ENCODE measurements at regions not wholly inside any gene's neighbourhood (a gene's known extent, or its start where the extent isn't known, plus 50 kb on each side); places are given as distances from the start of the nearest gene placed in this dataset.
"Not testable (repeated sequence)": the region's sequence is repeated elsewhere in the genome, so short reads cannot be mapped to it uniquely, and the experiment has no call there.

- ChIA-PET POLR2A (no interaction called here), CTCF (interaction anchor here (0.8 to 0.9 kb wide), 2 partner anchors 14 to 978 kb away, joined by 3 to 4 read pairs; no protein-coding TSS in a partner anchor)
- H3K36me3 ChIP-seq (ENCODE audit: control insufficient read depth, insufficient read depth, low read length): no peaks in the 10 kb centered on the region
- H3K4me3 ChIP-seq (ENCODE audit: low read depth, low read length): no peak overlapping the region
- DNase-seq (ENCODE audit: low read depth): no peak
- peaks cover 6% of the 10 kb centered on the region for H3K27me3 ChIP-seq (ENCODE audit: control insufficient read depth, insufficient read depth, low read length)
- TF ChIP-seq CTCF (IDR thresholded peaks at IDR 0.05; ENCODE audit: insufficient read depth, low read depth, low read length): no peak
Observed at GRCh38 chr1:60949154-60949825, 133.1 kb upstream of the NFIA start.

- POLR2A ChIA-PET: no interaction called here
- CTCF ChIA-PET: interaction anchor here (0.6 to 0.9 kb wide), 3 partner anchors 13 to 977 kb away, joined by 3 to 4 read pairs (median 3); no protein-coding TSS in a partner anchor
- Histone ChIP-seq H3K36me3 (ENCODE audit: control insufficient read depth, insufficient read depth, low read length) (no peaks in the 10 kb centered on the region), H3K4me3 (ENCODE audit: low read depth, low read length) (no peak overlapping the region), H3K27me3 (ENCODE audit: control insufficient read depth, insufficient read depth, low read length) (peaks cover 6% of the 10 kb centered on the region)
- no peak for DNase-seq (ENCODE audit: low read depth)
- TF ChIP-seq CTCF (IDR thresholded peaks at IDR 0.05; ENCODE audit: insufficient read depth, low read depth, low read length): no peak
Observed at GRCh38 chr1:60948486-60948885, 133.9 kb upstream of the NFIA start.

- no peak for DNase-seq (ENCODE audit: low read depth)
- Histone ChIP-seq H3K27me3 (ENCODE audit: control insufficient read depth, insufficient read depth, low read length) (peaks cover 6% of the 10 kb centered on the region), H3K36me3 (ENCODE audit: control insufficient read depth, insufficient read depth, low read length) (no peaks in the 10 kb centered on the region), H3K4me3 (ENCODE audit: low read depth, low read length) (no peak overlapping the region)
- TF ChIP-seq CTCF (IDR thresholded peaks at IDR 0.05; ENCODE audit: insufficient read depth, low read depth, low read length): no peak
- POLR2A ChIA-PET: no interaction called here
- CTCF ChIA-PET: no interaction called here
Observed at GRCh38 chr1:60947367-60947766, 135.0 kb upstream of the NFIA start.

GRCh38 chr1:60942896-60943638 is 139.3 kb upstream of the NFIA start:
- no peaks in the 10 kb centered on the region for H3K27me3 ChIP-seq (ENCODE audit: control insufficient read depth, insufficient read depth, low read length)
- no peak overlapping the region for H3K4me3 ChIP-seq (ENCODE audit: low read depth, low read length)
- TF ChIP-seq CTCF (IDR thresholded peaks at IDR 0.05; ENCODE audit: insufficient read depth, low read depth, low read length): no peak
- CTCF ChIA-PET: no interaction called here
- H3K36me3 ChIP-seq (ENCODE audit: control insufficient read depth, insufficient read depth, low read length): no peaks in the 10 kb centered on the region
- no peak for DNase-seq (ENCODE audit: low read depth)
- POLR2A ChIA-PET: no interaction called here

- no peaks in the 10 kb centered on the region for H3K27me3 ChIP-seq (ENCODE audit: control insufficient read depth, insufficient read depth, low read length)
- no peak for DNase-seq (ENCODE audit: low read depth)
- TF ChIP-seq CTCF (IDR thresholded peaks at IDR 0.05; ENCODE audit: insufficient read depth, low read depth, low read length): no peak
- ChIA-PET CTCF (no interaction called here), POLR2A (no interaction called here)
- no peaks in the 10 kb centered on the region for H3K36me3 ChIP-seq (ENCODE audit: control insufficient read depth, insufficient read depth, low read length)
- H3K4me3 ChIP-seq (ENCODE audit: low read depth, low read length): no peak overlapping the region
Observed at GRCh38 chr1:60942291-60942690, 140.1 kb upstream of the NFIA start.

GRCh38 chr1:60940685-60941084 is 141.7 kb upstream of the NFIA start:
- POLR2A ChIA-PET; H3K4me3 ChIP-seq (ENCODE audit: low read depth, low read length); DNase-seq (ENCODE audit: low read depth); H3K27me3 ChIP-seq (ENCODE audit: control insufficient read depth, insufficient read depth, low read length); H3K36me3 ChIP-seq (ENCODE audit: control insufficient read depth, insufficient read depth, low read length): not testable (repeated sequence)
- CTCF ChIA-PET: interaction anchor here (0.7 kb wide), 1 partner anchor 375 kb away, joined by 3 read pairs; no protein-coding TSS in a partner anchor
